LoVo (cell line): ENCODE measurements at regions not wholly inside any gene's neighbourhood (a gene's known extent, or its start where the extent isn't known, plus 50 kb on each side); places are given as distances from the start of the nearest gene placed in this dataset.

Experiments
- DNase-seq: peaks from one replicate; pipeline ENCODE4 v3.0.0-alpha.2; 2016; ENCODE audit warnings: low spot score

- DNase-seq: no peak
Measured at GRCh38 chr4:114538012-114538617, 60.5 kb upstream of the UGT8 start.

- DNase-seq: no peak
Measured at GRCh38 chr4:114539985-114540384, 58.6 kb upstream of the UGT8 start.

GRCh38 chr4:114547340-114548134 lies 51.1 kb upstream of the UGT8 start:
- peak; percentile 10 for DNase-seq
